Sigmoid colon (tissue), 4 donors: ENCODE measurements at regions not wholly inside any gene's neighbourhood (a gene's known extent, or its start where the extent isn't known, plus 50 kb on each side); places are given as distances from the start of the nearest gene placed in this dataset.

Experiments used
- CTCF ChIP-seq, 4 experiments: fragments of 450-650 bp in 3 of 4; fragments of 200-600 bp in 1 of 4; IDR thresholded peaks; one replicate each; pipeline ENCODE4 v1.5.1; 2016 to 2019; ENCODE audit warnings: antibody characterized with exemption in 4 of 4, mild to moderate bottlenecking in 3 of 4, moderate library complexity in 2 of 4
- POLR2AphosphoS5 ChIP-seq, 4 donors: sonication (generic); formaldehyde crosslinking; IDR thresholded peaks; one replicate each; pipeline ENCODE4 v1.6.1; 2017; ENCODE audit warnings: antibody characterized with exemption in 4 of 4

GRCh38 chr1:163528710-163529348, 207.1 kb downstream of the NUF2 start:
- TF ChIP-seq CTCF (IDR thresholded peaks at IDR 0.05) = peak; percentile 33 to 62 (median 50)
- TF ChIP-seq POLR2AphosphoS5 (IDR thresholded peaks at IDR 0.05) = no peak
